C1 segment of cervical spinal cord (tissue), 14 donors: ENCODE measurements at regions not wholly inside any gene's neighbourhood (a gene's known extent, or its start where the extent isn't known, plus 50 kb on each side); places are given as distances from the start of the nearest gene placed in this dataset.

Experiments used
- DNase-seq, 14 donors: peaks; one replicate each; lab custom pipeline; 2025; lab: John Stamatoyannopoulos, UW

DNA sequence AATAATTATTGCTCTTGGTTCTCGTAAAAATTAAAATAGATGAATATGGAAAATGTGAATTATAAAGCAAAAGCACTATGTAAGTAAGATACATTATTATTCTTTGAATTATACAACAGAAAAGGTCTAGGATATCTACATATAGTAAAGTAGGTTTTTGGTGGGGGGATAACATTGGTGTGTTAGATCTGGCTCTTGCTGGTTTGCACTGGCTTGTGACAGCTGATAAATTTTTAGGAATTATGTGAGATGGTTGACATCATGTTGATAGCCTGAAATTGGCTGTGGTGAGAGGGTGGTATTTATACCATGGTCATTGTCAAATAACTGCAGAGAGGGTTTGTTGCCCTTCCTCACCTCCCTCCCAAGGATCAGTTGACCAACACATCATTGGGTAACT is 50.7 kb upstream of the BTG1 start:
- no peak for DNase-seq
